IMR-90 (cell line): ENCODE measurements at regions not wholly inside any gene's neighbourhood (a gene's known extent, or its start where the extent isn't known, plus 50 kb on each side); places are given as distances from the start of the nearest gene placed in this dataset.
A peak's percentile ranks its signal among the peaks of the same experiment; 100 is the strongest.

Experiments
- ATAC-seq: fragments of 200-7000 bp; cut with Tn5 transposase; 2 replicates; pipeline ENCODE4 v1.9.1; 2020; ENCODE audit warnings: low read depth, mild to moderate bottlenecking, moderate library complexity
- BruUV-seq: library from RNA; stranded (reverse); fragments of 400-500 nt; replicated peaks from 2 replicates; lab custom pipeline; 2021; lab: Mats Ljungman, UMichigan
- CTCF ChIA-PET: fragments of 300-600 bp; formaldehyde crosslinking; extraction: SDS; loops from one replicate; lab custom pipeline; 2021; ENCODE audit warnings: antibody characterized with exemption; lab: Yijun Ruan, JAX
- POLR2A ChIA-PET: fragments of 300-600 bp; sonication (Branson Sonifier 250); formaldehyde crosslinking; loops from one replicate; lab custom pipeline; 2022; ENCODE audit warnings: antibody characterized with exemption; ENCODE audit not compliant: unreplicated experiment; lab: Charles Lee
- DNase-seq: peaks from one replicate; pipeline ENCODE4 v3.0.0; 2013
- H2AFZ ChIP-seq: replicated peaks from 2 replicates; pipeline ENCODE3; 2013; ENCODE audit warnings: low read length, mild to moderate bottlenecking; ENCODE audit not compliant: poor library complexity
- H2AK5ac ChIP-seq: 2 replicates; pipeline ENCODE4 v1.6.1; 2013; ENCODE audit warnings: low read depth, low read length, inconsistent platforms
- H2AK9ac ChIP-seq: replicated peaks from 2 replicates; pipeline ENCODE3; 2013; ENCODE audit warnings: mild to moderate bottlenecking, low read depth, low read length, moderate library complexity; ENCODE audit not compliant: poor library complexity
- H2BK120ac ChIP-seq: 2 replicates; pipeline ENCODE4 v1.6.1; 2013; ENCODE audit warnings: low read depth, low read length, inconsistent platforms
- H2BK15ac ChIP-seq: 3 replicates; pipeline ENCODE4 v1.6.1; 2013; ENCODE audit warnings: low read depth, low read length, inconsistent platforms
- H2BK20ac ChIP-seq: 2 replicates; pipeline ENCODE4 v1.6.1; 2013; ENCODE audit warnings: low read depth, mild to moderate bottlenecking, inconsistent platforms, low read length, moderate library complexity
- H2BK5ac ChIP-seq: 2 replicates; pipeline ENCODE4 v1.6.1; 2013; ENCODE audit warnings: mild to moderate bottlenecking, low read depth, low read length, inconsistent platforms; ENCODE audit not compliant: poor library complexity, severe bottlenecking
- H3K14ac ChIP-seq: replicated peaks from 2 replicates; pipeline ENCODE4 v1.6.1; 2013; ENCODE audit warnings: low read depth, low read length, inconsistent platforms
- H3K18ac ChIP-seq: 2 replicates; pipeline ENCODE4 v1.6.1; 2013; ENCODE audit warnings: low read depth, low read length, control low read depth
- H3K23ac ChIP-seq: 2 replicates; pipeline ENCODE4 v1.6.1; 2013; ENCODE audit warnings: low read depth, low read length, inconsistent platforms
- H3K27ac ChIP-seq: 2 replicates; pipeline ENCODE4 v1.5.1; 2013; ENCODE audit warnings: mild to moderate bottlenecking, control low read depth, low read length; ENCODE audit not compliant: insufficient read depth
- H3K27me3 ChIP-seq: 2 replicates; pipeline ENCODE4 v1.6.1; 2013; ENCODE audit warnings: low read length; ENCODE audit not compliant: control insufficient read depth, insufficient read depth
- H3K36me3 ChIP-seq: 2 replicates; pipeline ENCODE4 v1.6.1; 2013; ENCODE audit warnings: low read length, mixed read lengths; ENCODE audit not compliant: control insufficient read depth, insufficient read depth
- H3K4ac ChIP-seq: 2 replicates; pipeline ENCODE4 v1.6.1; 2013; ENCODE audit warnings: low read depth, low read length, inconsistent platforms
- H3K4me1 ChIP-seq: 2 replicates; pipeline ENCODE4 v1.6.1; 2013; ENCODE audit warnings: low read length, mixed read lengths; ENCODE audit not compliant: control insufficient read depth, insufficient read depth
- H3K4me2 ChIP-seq: 2 replicates; pipeline ENCODE4 v1.6.1; 2013; ENCODE audit warnings: low read depth, mild to moderate bottlenecking, control low read depth, low read length, moderate library complexity
- H3K4me3 ChIP-seq: 2 replicates; pipeline ENCODE4 v1.5.1; 2013; ENCODE audit warnings: low read depth, mild to moderate bottlenecking, control low read depth, low read length, moderate library complexity; ENCODE audit not compliant: insufficient read depth
- H3K56ac ChIP-seq: 2 replicates; pipeline ENCODE4 v1.6.1; 2013; ENCODE audit warnings: low read length, inconsistent platforms; ENCODE audit not compliant: insufficient read depth; ENCODE audit errors: extremely low read depth
- H3K79me1 ChIP-seq, 2 experiments: 2 replicates each; pipeline ENCODE4 v1.6.1; 2013; ENCODE audit warnings: low read length in 2 of 2, inconsistent platforms in 1 of 2, low read depth in 1 of 2
- H3K9ac ChIP-seq: 2 replicates; pipeline ENCODE4 v1.6.1; 2013; ENCODE audit warnings: low read depth, low read length, control low read depth
- H3K9me1 ChIP-seq: 2 replicates; pipeline ENCODE4 v1.6.1; 2013; ENCODE audit warnings: low read length, inconsistent platforms; ENCODE audit not compliant: insufficient read depth
- H3K9me3 ChIP-seq: 2 replicates; pipeline ENCODE4 v1.6.1; 2013; ENCODE audit warnings: low read length; ENCODE audit not compliant: control insufficient read depth, insufficient read depth
- H4K20me1 ChIP-seq: 2 replicates; pipeline ENCODE4 v1.6.1; 2013; ENCODE audit warnings: low read length, inconsistent platforms; ENCODE audit not compliant: insufficient read depth
- H4K5ac ChIP-seq: 2 replicates; pipeline ENCODE4 v1.6.1; 2013; ENCODE audit warnings: mild to moderate bottlenecking, low read depth, low read length, control low read depth
- H4K8ac ChIP-seq, 2 experiments: 2 replicates each; pipeline ENCODE4 v1.6.1; 2013; ENCODE audit warnings: low read depth in 2 of 2, low read length in 2 of 2, control low read depth in 1 of 2, inconsistent platforms in 1 of 2
- H4K91ac ChIP-seq: 2 replicates; pipeline ENCODE4 v1.6.1; 2013; ENCODE audit warnings: low read depth, low read length, inconsistent platforms; ENCODE audit not compliant: insufficient read depth
- BHLHE40 ChIP-seq: fragments of 150-350 bp; IDR thresholded peaks from 2 replicates; pipeline ENCODE4 v1.6.1; 2016; ENCODE audit warnings: mild to moderate bottlenecking, low read depth, low read length
- CHD1 ChIP-seq: IDR thresholded peaks from 2 replicates; pipeline ENCODE4 v1.6.1; 2012; ENCODE audit warnings: low read depth, low read length, improper control_type of control experiment
- ELK1 ChIP-seq: fragments of 150-350 bp; IDR thresholded peaks from 2 replicates; pipeline ENCODE4 v1.6.1; 2016; ENCODE audit warnings: low read depth, mild to moderate bottlenecking, low read length, moderate library complexity, borderline replicate concordance
- FOS ChIP-seq: fragments of 150-350 bp; IDR thresholded peaks from 2 replicates; pipeline ENCODE4 v1.6.1; 2016; ENCODE audit warnings: low read depth, low read length
- MAZ ChIP-seq: IDR thresholded peaks from 2 replicates; pipeline ENCODE4 v1.6.1; 2012; ENCODE audit warnings: low read depth, mild to moderate bottlenecking, low read length, improper control_type of control experiment, moderate library complexity, borderline replicate concordance
- NFE2L2 ChIP-seq: fragments of 150-350 bp; IDR thresholded peaks from 2 replicates; pipeline ENCODE4 v1.6.1; 2016; ENCODE audit warnings: low read depth, mild to moderate bottlenecking, low read length
- RAD21 ChIP-seq: IDR thresholded peaks from 2 replicates; pipeline ENCODE4 v1.6.1; 2012; ENCODE audit warnings: low read length, improper control_type of control experiment
- SMC3 ChIP-seq: fragments of 150-350 bp; IDR thresholded peaks from 2 replicates; pipeline ENCODE4 v1.6.1; 2016; ENCODE audit warnings: low read depth, mild to moderate bottlenecking, antibody characterized with exemption, low read length, moderate library complexity
- WGBS, 2 experiments: methylation state at CpG; one replicate each; pipeline versions ENCODE4 v1.1.5 to v1.1.7; 2013; ENCODE audit warnings: missing lambda C conversion rate in 2 of 2; ENCODE audit not compliant: insufficient read length in 1 of 2; ENCODE audit errors: extremely low coverage in 2 of 2; 5-methylcytosine and 5-hydroxymethylcytosine counted together
- dilution Hi-C: fragments of 300-500 bp; cut with HindIII; formaldehyde crosslinking; loops from one replicate; pipeline ENCODE4 v1.14.3; 2018; ENCODE audit warnings: low sequenced_read_pairs; ENCODE audit not compliant: unreplicated experiment
- in situ Hi-C: fragments of 300-500 bp; cut with MboI; formaldehyde crosslinking; loops from 3 replicates; pipeline ENCODE4 v1.14.3; 2019; ENCODE audit warnings: low sequenced_read_pairs, inconsistent platforms, mixed read lengths
- intact Hi-C: fragments of 100-400 bp; cut with micrococcal nuclease; formaldehyde crosslinking; loops from 2 replicates; pipeline ENCODE4 v1.10.0; 2022
- TF ChIP-seq, protein P1 (sequence below): fragments of 150-350 bp; IDR thresholded peaks from 2 replicates; pipeline ENCODE4 v1.6.1; 2017; ENCODE audit warnings: mild to moderate bottlenecking, antibody characterized with exemption, low read length, low read depth

DNA sequence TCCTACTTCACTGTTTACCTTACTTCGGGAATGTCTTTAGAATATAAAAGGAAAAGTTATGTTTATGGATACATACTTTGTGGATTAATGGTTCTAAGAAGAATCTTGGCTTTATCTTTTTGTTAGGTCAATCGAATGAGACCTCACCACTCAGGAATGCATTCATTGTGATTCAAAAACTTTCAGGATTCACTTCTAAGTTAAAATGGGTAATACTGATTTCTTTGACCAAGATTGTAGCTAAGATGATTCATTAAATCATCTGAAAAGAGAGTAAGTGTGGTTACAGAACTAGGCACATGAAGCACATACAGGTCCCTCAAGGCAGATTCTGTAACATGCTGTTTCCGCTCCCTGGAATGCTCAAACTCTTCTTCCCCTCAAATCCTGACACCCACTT lies 716.4 kb downstream of the KCNA4 start:
- intact Hi-C loops (no loop called here), in situ Hi-C loops (no loop called here), dilution Hi-C loops (no loop called here)
- Histone ChIP-seq H2AFZ (no peak overlapping the region), H3K9me1 (no peaks in the 10 kb centered on the region), H3K9me3 (no peaks in the 10 kb centered on the region), H3K4me2 (peak overlapping the region; percentile 9; the same call in 1 of the 2 replicates), H4K5ac (peak overlapping the region; percentile 96), H3K14ac (peak overlapping the region; percentile 100), H4K8ac (peak overlapping the region; percentile 96 to 97), H3K56ac (peak overlapping the region; percentile 96), H3K27me3 (no peaks in the 10 kb centered on the region), H2BK5ac (peak overlapping the region; percentile 100), H4K91ac (peak overlapping the region; percentile 97), H3K18ac (peak overlapping the region; percentile 99), H3K36me3 (no peaks in the 10 kb centered on the region), H3K4me3 (no peak overlapping the region), H3K4me1 (peaks cover 7% of the 10 kb centered on the region), H2BK120ac (peak overlapping the region; percentile 99), H2AK5ac (peak overlapping the region; percentile 75), H2BK15ac (peak overlapping the region; percentile 96), H2BK20ac (peak overlapping the region; percentile 100), H2AK9ac (peak overlapping the region; percentile 6), H3K4ac (peak overlapping the region; percentile 99), H3K9ac (peak overlapping the region; percentile 74), H3K79me1 (peaks cover 6 to 17% of the 10 kb centered on the region in 2 experiments; a peak in 1 of 4 replicates), H3K23ac (peak overlapping the region; percentile 99; the same call in 1 of the 2 replicates), H4K20me1 (no peaks in the 10 kb centered on the region), H3K27ac (peak overlapping the region; percentile 93)
- WGBS, 2 experiments, result 0% methylated on average over 1 of the region's 3 CpGs; no CpG with 5 or more reads in 1 of the 2 experiments
- ChIA-PET POLR2A (interaction anchor here (1.0 kb wide), 1 partner anchor 20 kb away, joined by 3 read pairs; no protein-coding TSS in a partner anchor), CTCF (no interaction called here)
- DNase-seq (peak; percentile 96), ATAC-seq (peak; percentile 84)
- no TSS peak for BruUV-seq
- TF ChIP-seq, protein P1, sequence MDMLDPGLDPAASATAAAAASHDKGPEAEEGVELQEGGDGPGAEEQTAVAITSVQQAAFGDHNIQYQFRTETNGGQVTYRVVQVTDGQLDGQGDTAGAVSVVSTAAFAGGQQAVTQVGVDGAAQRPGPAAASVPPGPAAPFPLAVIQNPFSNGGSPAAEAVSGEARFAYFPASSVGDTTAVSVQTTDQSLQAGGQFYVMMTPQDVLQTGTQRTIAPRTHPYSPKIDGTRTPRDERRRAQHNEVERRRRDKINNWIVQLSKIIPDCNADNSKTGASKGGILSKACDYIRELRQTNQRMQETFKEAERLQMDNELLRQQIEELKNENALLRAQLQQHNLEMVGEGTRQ, result no peak
- TF ChIP-seq NFE2L2 (no peak), CHD1 (no peak), MAZ (no peak), RAD21 (no peak), ELK1 (no peak), FOS (no peak), BHLHE40 (no peak), SMC3 (no peak)
